Spleen (tissue), 11 donors: ENCODE measurements at regions not wholly inside any gene's neighbourhood (a gene's known extent, or its start where the extent isn't known, plus 50 kb on each side); places are given as distances from the start of the nearest gene placed in this dataset.

ENCODE experiments used
- DNase-seq: peaks from one replicate; pipeline ENCODE4 v3.0.0-alpha.2; 2020
- H3K27ac ChIP-seq, 8 donors: fragments of 200-600 bp; sonication (generic) in 7 of 8; 1 replicate in 4 of 8; 2 replicates in 4 of 8; pipeline versions ENCODE4 v1.5.0 to v1.8.0; 2016 to 2021; ENCODE audit warnings: inconsistent platforms in 4 of 8, mild to moderate bottlenecking in 4 of 8, moderate library complexity in 1 of 8
- H3K27me3 ChIP-seq, 7 donors: fragments of 200-600 bp; sonication (generic) in 6 of 7; replicated peaks in 1 of 7; 1 replicate in 4 of 7; 2 replicates in 3 of 7; pipeline versions ENCODE4 v1.5.0 to v1.8.0; 2016 to 2021; ENCODE audit warnings: inconsistent platforms in 3 of 7, mild to moderate bottlenecking in 1 of 7
- H3K36me3 ChIP-seq, 6 donors: fragments of 200-600 bp; sonication (generic) in 5 of 6; 1 replicate in 4 of 6; 2 replicates in 2 of 6; pipeline versions ENCODE4 v1.5.0 to v1.8.0; 2016 to 2021; ENCODE audit warnings: inconsistent platforms in 2 of 6
- H3K4me1 ChIP-seq, 6 donors: fragments of 200-600 bp; sonication (generic) in 5 of 6; 1 replicate in 3 of 6; 2 replicates in 3 of 6; pipeline versions ENCODE4 v1.5.0 to v1.8.0; 2016 to 2021; ENCODE audit warnings: inconsistent platforms in 3 of 6
- H3K4me3 ChIP-seq, 8 donors: fragments of 200-600 bp; sonication (generic) in 7 of 8; 1 replicate in 4 of 8; 2 replicates in 4 of 8; pipeline versions ENCODE4 v1.5.0 to v1.8.0; 2016 to 2021; ENCODE audit warnings: inconsistent platforms in 4 of 8, mild to moderate bottlenecking in 4 of 8, moderate library complexity in 2 of 8
- H3K9me3 ChIP-seq, 8 donors: fragments of 200-600 bp; sonication (generic) in 7 of 8; 1 replicate in 4 of 8; 2 replicates in 4 of 8; pipeline versions ENCODE4 v1.5.0 to v1.8.0; 2016 to 2021; ENCODE audit warnings: inconsistent platforms in 4 of 8
- POLR2A ChIP-seq, 3 donors: fragments of 450-650 bp; IDR thresholded peaks; one replicate each; pipeline ENCODE4 v1.5.1; 2017; ENCODE audit warnings: antibody characterized with exemption in 3 of 3, mild to moderate bottlenecking in 1 of 3
- POLR2AphosphoS5 ChIP-seq, 3 donors: sonication (generic); formaldehyde crosslinking; IDR thresholded peaks; one replicate each; pipeline ENCODE4 v1.5.1; 2017; ENCODE audit warnings: antibody characterized with exemption in 3 of 3
- whole genome bisulfite sequencing, 5 donors: extraction: QIAGEN DNeasy Blood & Tissue Kit in 3 of 5; methylation state at CpG; one replicate each; pipeline versions ENCODE4 v1.1.5 to v1.1.7; 2013 to 2018; 5-methylcytosine and 5-hydroxymethylcytosine counted together
- intact Hi-C: fragments of 100-400 bp; cut with DNase I; formaldehyde crosslinking; loops from one replicate; pipeline ENCODE4 v1.15.0; 2023; ENCODE audit warnings: low total_unique reads
- TF ChIP-seq, protein P1 (sequence below), 11 experiments: fragments of 200-600 bp in 7 of 11; fragments of 450-650 bp in 4 of 11; sonication (generic) in 4 of 11; IDR thresholded peaks in 8 of 11; conservative IDR thresholded peaks in 3 of 11; 1 replicate in 7 of 11; 2 replicates in 4 of 11; pipeline versions ENCODE4 v1.4.0 to v1.8.0; 2016 to 2021; ENCODE audit warnings: antibody characterized with exemption in 11 of 11, inconsistent platforms in 4 of 11, mild to moderate bottlenecking in 1 of 11
- donor health status: healthy with polysubstance abuse.
- donor health status: DM: no; HTN: no; CAD: no; lungs with moderate emphysema.
- donor health status: DM: no; HTN: no; CAD: no.
- donor health status: Bipolar disorder and iron deficiency.
- donor health status: healthy.
- donor health status: DM: no; HTN: no; CAD: no.
- donor health status: DM: yes; HTN: yes; CAD: no.

DNA sequence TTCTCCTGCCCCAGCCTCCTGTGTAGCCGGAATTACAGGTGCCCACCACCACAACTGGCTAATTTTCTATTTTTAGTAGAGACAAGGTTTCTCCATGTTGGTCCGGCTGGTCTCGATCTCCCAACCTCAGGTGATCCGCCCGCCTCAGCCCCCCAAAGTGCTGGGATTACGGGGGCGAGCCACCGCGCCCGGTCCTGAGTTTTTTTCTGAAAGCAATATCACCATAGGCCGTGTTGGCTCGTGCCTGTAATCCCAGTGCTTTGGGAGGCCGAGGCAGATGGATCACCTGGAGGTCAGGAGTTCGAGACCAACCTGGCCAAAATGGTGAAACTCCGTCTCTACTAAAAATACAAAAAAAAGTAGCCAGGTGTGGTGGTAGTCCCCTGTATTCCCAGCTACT lies 136.3 kb upstream of the TECRL start:
- no peak overlapping the region for H3K27ac ChIP-seq
- H3K9me3 ChIP-seq, result no peaks in the 10 kb centered on the region
- H3K4me3 ChIP-seq, result no peak overlapping the region
- peaks cover 0 to 2% (median 0%) of the 10 kb centered on the region in 7 donors for H3K27me3 ChIP-seq
- DNase-seq, result peak; percentile 59
- no peaks in the 10 kb centered on the region for H3K4me1 ChIP-seq
- H3K36me3 ChIP-seq, result no peaks in the 10 kb centered on the region
- TF ChIP-seq POLR2AphosphoS5 (IDR thresholded peaks at IDR 0.05), result no peak
- TF ChIP-seq, protein P1, sequence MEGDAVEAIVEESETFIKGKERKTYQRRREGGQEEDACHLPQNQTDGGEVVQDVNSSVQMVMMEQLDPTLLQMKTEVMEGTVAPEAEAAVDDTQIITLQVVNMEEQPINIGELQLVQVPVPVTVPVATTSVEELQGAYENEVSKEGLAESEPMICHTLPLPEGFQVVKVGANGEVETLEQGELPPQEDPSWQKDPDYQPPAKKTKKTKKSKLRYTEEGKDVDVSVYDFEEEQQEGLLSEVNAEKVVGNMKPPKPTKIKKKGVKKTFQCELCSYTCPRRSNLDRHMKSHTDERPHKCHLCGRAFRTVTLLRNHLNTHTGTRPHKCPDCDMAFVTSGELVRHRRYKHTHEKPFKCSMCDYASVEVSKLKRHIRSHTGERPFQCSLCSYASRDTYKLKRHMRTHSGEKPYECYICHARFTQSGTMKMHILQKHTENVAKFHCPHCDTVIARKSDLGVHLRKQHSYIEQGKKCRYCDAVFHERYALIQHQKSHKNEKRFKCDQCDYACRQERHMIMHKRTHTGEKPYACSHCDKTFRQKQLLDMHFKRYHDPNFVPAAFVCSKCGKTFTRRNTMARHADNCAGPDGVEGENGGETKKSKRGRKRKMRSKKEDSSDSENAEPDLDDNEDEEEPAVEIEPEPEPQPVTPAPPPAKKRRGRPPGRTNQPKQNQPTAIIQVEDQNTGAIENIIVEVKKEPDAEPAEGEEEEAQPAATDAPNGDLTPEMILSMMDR (IDR thresholded peaks at IDR 0.05 in 8 of 11, conservative IDR thresholded peaks at IDR 0.05 in 3 of 11), result no peak
- no peak for TF ChIP-seq POLR2A (IDR thresholded peaks at IDR 0.05)
- intact Hi-C loops, result no loop called here
- WGBS, 5 donors, result 88 to 92% (median 90%) methylated on average over 15 of the region's 15 CpGs

DNA sequence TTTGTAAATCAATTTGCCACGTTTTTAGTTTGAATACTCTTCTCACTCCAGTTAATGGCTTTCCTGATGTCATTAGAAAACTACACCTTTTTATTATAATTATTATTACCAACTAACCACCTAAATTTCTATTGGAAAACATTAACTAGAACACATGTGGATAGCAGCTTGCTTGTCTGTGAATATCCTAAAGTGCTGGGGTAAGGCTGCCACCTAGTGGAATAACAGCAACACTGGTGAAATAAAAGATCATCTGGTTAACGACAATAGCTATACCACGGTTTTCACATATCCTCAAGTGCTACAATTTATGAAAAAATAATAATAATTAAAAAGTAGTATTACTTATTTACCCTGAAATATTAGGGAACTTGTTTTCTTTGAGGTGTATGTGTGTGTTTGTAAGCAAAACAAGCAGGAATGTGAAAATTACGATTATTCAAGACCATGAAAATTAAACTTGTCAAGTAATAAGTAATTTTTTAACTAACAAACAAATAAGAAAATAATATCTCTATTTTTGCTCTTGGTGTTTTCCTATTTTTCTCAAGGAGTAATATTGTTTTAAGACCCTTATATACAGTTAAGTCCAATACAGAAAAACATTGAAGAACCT lies 130.1 kb upstream of the TECRL start:
- Histone ChIP-seq H3K9me3 (no peaks in the 10 kb centered on the region), H3K4me3 (no peak overlapping the region), H3K27ac (no peak overlapping the region), H3K27me3 (peaks cover 0 to 2% (median 0%) of the 10 kb centered on the region in 7 donors), H3K4me1 (no peaks in the 10 kb centered on the region), H3K36me3 (no peaks in the 10 kb centered on the region)
- intact Hi-C loops, result no loop called here
- WGBS, 5 donors, result 21 to 29% (median 24%) methylated on average over 4 of the region's 4 CpGs
- DNase-seq, result no peak
- no peak for TF ChIP-seq POLR2A (IDR thresholded peaks at IDR 0.05)
- TF ChIP-seq, protein P1 (IDR thresholded peaks at IDR 0.05 in 8 of 11, conservative IDR thresholded peaks at IDR 0.05 in 3 of 11), result peak in 8 of 11 experiments; percentile 14 to 61 (median 44)

DNA sequence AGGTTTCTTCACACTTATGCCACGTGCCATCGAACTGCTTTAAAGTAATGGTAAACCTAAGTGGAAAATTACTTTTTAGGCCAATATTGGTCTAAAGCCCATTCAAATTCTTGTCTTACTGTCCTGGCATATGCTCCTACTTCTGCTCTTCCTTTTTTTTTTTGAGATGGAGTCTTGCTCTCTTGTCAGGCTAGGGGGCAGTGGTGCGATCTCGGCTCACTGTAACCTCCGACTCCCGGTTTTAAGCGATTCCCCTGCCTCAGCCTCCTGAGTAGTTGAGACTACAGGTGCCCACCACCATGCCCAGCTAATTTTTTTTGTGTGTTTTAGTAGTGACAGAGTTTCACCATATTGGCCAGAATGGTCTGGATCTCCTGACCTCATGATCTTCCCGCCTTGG lies 129.0 kb upstream of the TECRL start:
- TF ChIP-seq POLR2AphosphoS5 (IDR thresholded peaks at IDR 0.05) (no peak), POLR2A (IDR thresholded peaks at IDR 0.05) (no peak)
- TF ChIP-seq, protein P1 (IDR thresholded peaks at IDR 0.05 in 8 of 11, conservative IDR thresholded peaks at IDR 0.05 in 3 of 11), result no peak

DNA sequence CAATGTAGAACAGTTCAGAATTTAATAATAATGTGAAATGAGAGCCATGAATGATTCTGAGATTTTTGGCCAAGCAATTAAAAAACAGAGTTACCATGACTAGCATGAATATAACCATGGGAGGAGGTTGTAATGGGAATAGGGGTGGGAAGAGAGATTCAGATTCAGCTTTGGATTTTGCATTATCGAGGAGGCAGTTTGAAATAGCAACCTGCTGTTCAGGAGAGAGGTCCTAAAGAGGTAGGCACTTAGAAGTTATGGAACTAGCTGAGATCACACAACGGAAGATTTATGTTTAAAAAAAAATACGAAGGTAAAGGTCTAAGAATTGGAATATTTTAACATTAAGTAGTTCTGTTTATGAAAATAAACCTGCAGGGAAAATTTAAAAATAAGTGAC lies 124.4 kb upstream of the TECRL start:
- intact Hi-C loops, result no loop called here
- DNase-seq, result no peak
- Histone ChIP-seq H3K4me1 (no peaks in the 10 kb centered on the region), H3K27me3 (no peaks in the 10 kb centered on the region), H3K36me3 (no peaks in the 10 kb centered on the region), H3K9me3 (no peaks in the 10 kb centered on the region), H3K4me3 (no peak overlapping the region), H3K27ac (no peak overlapping the region)
- 73 to 85% (median 76%) methylated on average over 3 of the region's 3 CpGs for WGBS, 5 donors
- no peak for TF ChIP-seq POLR2AphosphoS5 (IDR thresholded peaks at IDR 0.05)

More for the DNA sequence above, 129.0 kb upstream of the TECRL start:
- Histone ChIP-seq H3K27me3 (peaks cover 0 to 2% (median 0%) of the 10 kb centered on the region in 7 donors), H3K4me1 (no peaks in the 10 kb centered on the region), H3K9me3 (no peaks in the 10 kb centered on the region), H3K36me3 (no peaks in the 10 kb centered on the region), H3K4me3 (no peak overlapping the region), H3K27ac (no peak overlapping the region)
- DNase-seq, result no peak
- 66 to 82% (median 72%) methylated on average over 8 of the region's 8 CpGs for WGBS, 5 donors
- intact Hi-C loops, result no loop called here

DNA sequence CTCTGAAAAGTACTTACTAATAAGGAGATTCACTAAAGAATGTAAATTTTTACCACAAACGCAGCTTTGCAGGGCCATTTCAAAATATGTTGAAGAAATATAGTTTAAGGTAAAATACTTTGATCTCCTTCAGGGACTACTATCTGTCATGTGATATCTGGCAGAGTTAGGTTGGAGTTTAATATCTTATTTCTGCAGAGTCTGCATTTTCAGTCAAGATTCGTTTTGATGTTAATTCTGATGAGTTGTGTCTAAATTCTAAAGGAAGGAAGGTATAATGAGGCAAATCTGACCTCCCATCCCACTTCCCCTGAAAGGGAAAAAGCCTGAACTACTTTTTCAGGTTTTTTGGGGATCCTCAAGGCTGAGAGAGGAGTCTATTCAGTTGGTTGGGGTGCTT lies 123.9 kb upstream of the TECRL start:
- WGBS, 5 donors, result 45 to 80% (median 53%) methylated on average over 2 of the region's 2 CpGs
- no peaks in the 10 kb centered on the region for H3K36me3 ChIP-seq
- no peak overlapping the region for H3K4me3 ChIP-seq
- no peak overlapping the region for H3K27ac ChIP-seq
- no peaks in the 10 kb centered on the region for H3K27me3 ChIP-seq
- TF ChIP-seq POLR2AphosphoS5 (IDR thresholded peaks at IDR 0.05) (no peak), POLR2A (IDR thresholded peaks at IDR 0.05) (no peak)
- TF ChIP-seq, protein P1 (IDR thresholded peaks at IDR 0.05 in 8 of 11, conservative IDR thresholded peaks at IDR 0.05 in 3 of 11), result no peak
- no peaks in the 10 kb centered on the region for H3K4me1 ChIP-seq
- DNase-seq, result no peak
- H3K9me3 ChIP-seq, result no peaks in the 10 kb centered on the region
- intact Hi-C loops, result no loop called here
